ENCODE measurements at regions not wholly inside any gene's neighbourhood (a gene's known extent, or its start where the extent isn't known, plus 50 kb on each side); places are given as distances from the start of the nearest gene placed in this dataset.
"Not testable (repeated sequence)": the region's sequence is repeated elsewhere in the genome, so short reads cannot be mapped to it uniquely, and the experiment has no call there.

- Histone ChIP-seq H2AFZ (ENCODE audit: low read depth, low read length) (no peak overlapping the region), H3K9ac (ENCODE audit: low read length) (no peak overlapping the region), H3K4me3 (ENCODE audit: insufficient read depth in 1 of 2, low read depth in 1 of 2, low read length in 2 of 2) (no peak overlapping the region), H2BK120ac (ENCODE audit: low read depth, low read length) (no peak overlapping the region), H3K4me1 (ENCODE audit: control insufficient read depth, insufficient read depth, low read depth, low read length) (no peaks in the 10 kb centered on the region), H3K27me3 (ENCODE audit: control insufficient read depth in 1 of 2, insufficient read depth in 1 of 2, low read length in 2 of 2) (no peaks in the 10 kb centered on the region), H3K23ac (ENCODE audit: low read length in 2 of 2) (no peak overlapping the region), H3K36me3 (ENCODE audit: control insufficient read depth in 1 of 2, insufficient read depth in 2 of 2, low read depth in 1 of 2, low read length in 2 of 2) (no peaks in the 10 kb centered on the region), H2AK5ac (ENCODE audit: low read length, severe bottlenecking) (no peak overlapping the region), H3K4ac (ENCODE audit: low read depth in 1 of 2, low read length in 2 of 2) (no peak overlapping the region), H3K18ac (ENCODE audit: low read depth in 1 of 2, low read length in 2 of 2) (no peak overlapping the region), H3K79me1 (replicated peaks; ENCODE audit: low read length, poor library complexity, severe bottlenecking) (no peaks in the 10 kb centered on the region), H3K27ac (ENCODE audit: low read length, poor library complexity, severe bottlenecking) (no peak overlapping the region), H4K8ac (ENCODE audit: low read length) (no peak overlapping the region), H3K14ac (ENCODE audit: low read length in 2 of 2) (no peak overlapping the region), H2BK12ac (ENCODE audit: low read length in 2 of 2) (no peak overlapping the region), H4K91ac (ENCODE audit: low read length) (no peak overlapping the region), H2BK5ac (ENCODE audit: low read depth, low read length, poor library complexity, severe bottlenecking) (no peak overlapping the region), H3K4me2 (ENCODE audit: low read length, poor library complexity, severe bottlenecking) (no peak overlapping the region), H3K9me3 (ENCODE audit: control insufficient read depth, low read length) (no peaks in the 10 kb centered on the region), H2BK15ac (ENCODE audit: low read depth, poor library complexity, severe bottlenecking) (no peak overlapping the region)
- WGBS = 81% methylated on average over 1 of the region's 1 CpG
- DNase-seq = no peak
Observed at GRCh38 chr4:116544946-116545345, 540.4 kb downstream of the TRAM1L1 start.

GRCh38 chr4:116539744-116540143, 545.6 kb downstream of the TRAM1L1 start:
- no peaks in the 10 kb centered on the region for H3K27me3 ChIP-seq (ENCODE audit: control insufficient read depth in 1 of 2, insufficient read depth in 1 of 2, low read length in 2 of 2)
- 100% methylated on average over 1 of the region's 3 CpGs for WGBS
- H2AFZ ChIP-seq (ENCODE audit: low read depth, low read length) = no peak overlapping the region
- no peaks in the 10 kb centered on the region for H3K9me3 ChIP-seq (ENCODE audit: control insufficient read depth, low read length)
- no peak for DNase-seq
- H3K4me3 ChIP-seq (ENCODE audit: insufficient read depth in 1 of 2, low read depth in 1 of 2, low read length in 2 of 2) = no peak overlapping the region
- H3K4me2 ChIP-seq (ENCODE audit: low read length, poor library complexity, severe bottlenecking) = no peak overlapping the region
- H2BK120ac ChIP-seq (ENCODE audit: low read depth, low read length) = no peak overlapping the region
- H3K4me1 ChIP-seq (ENCODE audit: control insufficient read depth, insufficient read depth, low read depth, low read length) = no peaks in the 10 kb centered on the region
- H3K79me1 ChIP-seq (replicated peaks; ENCODE audit: low read length, poor library complexity, severe bottlenecking) = no peaks in the 10 kb centered on the region
- no peak overlapping the region for H3K27ac ChIP-seq (ENCODE audit: low read length, poor library complexity, severe bottlenecking)
- no peak overlapping the region for H4K8ac ChIP-seq (ENCODE audit: low read length)
- H2BK15ac ChIP-seq (ENCODE audit: low read depth, poor library complexity, severe bottlenecking) = no peak overlapping the region
- H3K18ac ChIP-seq (ENCODE audit: low read depth in 1 of 2, low read length in 2 of 2) = no peak overlapping the region
- H2AK5ac ChIP-seq (ENCODE audit: low read length, severe bottlenecking) = no peak overlapping the region
- H2BK5ac ChIP-seq (ENCODE audit: low read depth, low read length, poor library complexity, severe bottlenecking) = no peak overlapping the region
- H4K91ac ChIP-seq (ENCODE audit: low read length) = no peak overlapping the region
- H3K4ac ChIP-seq (ENCODE audit: low read depth in 1 of 2, low read length in 2 of 2) = no peak overlapping the region
- no peak overlapping the region for H3K14ac ChIP-seq (ENCODE audit: low read length in 2 of 2)
- H3K23ac ChIP-seq (ENCODE audit: low read length in 2 of 2) = no peak overlapping the region
- no peaks in the 10 kb centered on the region for H3K36me3 ChIP-seq (ENCODE audit: control insufficient read depth in 1 of 2, insufficient read depth in 2 of 2, low read depth in 1 of 2, low read length in 2 of 2)
- H3K9ac ChIP-seq (ENCODE audit: low read length) = no peak overlapping the region
- no peak overlapping the region for H2BK12ac ChIP-seq (ENCODE audit: low read length in 2 of 2)

GRCh38 chr4:116537828-116538227, 547.5 kb downstream of the TRAM1L1 start:
- Histone ChIP-seq H2BK120ac (ENCODE audit: low read depth, low read length) (no peak overlapping the region), H2BK5ac (ENCODE audit: low read depth, low read length, poor library complexity, severe bottlenecking) (no peak overlapping the region), H3K4me1 (ENCODE audit: control insufficient read depth, insufficient read depth, low read depth, low read length) (no peaks in the 10 kb centered on the region), H3K36me3 (ENCODE audit: control insufficient read depth in 1 of 2, insufficient read depth in 2 of 2, low read depth in 1 of 2, low read length in 2 of 2) (no peaks in the 10 kb centered on the region), H3K4me2 (ENCODE audit: low read length, poor library complexity, severe bottlenecking) (no peak overlapping the region), H2AFZ (ENCODE audit: low read depth, low read length) (no peak overlapping the region), H3K27me3 (ENCODE audit: control insufficient read depth in 1 of 2, insufficient read depth in 1 of 2, low read length in 2 of 2) (no peaks in the 10 kb centered on the region), H2BK15ac (ENCODE audit: low read depth, poor library complexity, severe bottlenecking) (no peak overlapping the region), H3K79me1 (replicated peaks; ENCODE audit: low read length, poor library complexity, severe bottlenecking) (no peaks in the 10 kb centered on the region), H3K9ac (ENCODE audit: low read length) (no peak overlapping the region), H3K4ac (ENCODE audit: low read depth in 1 of 2, low read length in 2 of 2) (no peak overlapping the region), H3K4me3 (ENCODE audit: insufficient read depth in 1 of 2, low read depth in 1 of 2, low read length in 2 of 2) (no peak overlapping the region), H3K9me3 (ENCODE audit: control insufficient read depth, low read length) (no peaks in the 10 kb centered on the region), H3K27ac (ENCODE audit: low read length, poor library complexity, severe bottlenecking) (no peak overlapping the region), H4K91ac (ENCODE audit: low read length) (no peak overlapping the region), H3K18ac (ENCODE audit: low read depth in 1 of 2, low read length in 2 of 2) (no peak overlapping the region), H3K23ac (ENCODE audit: low read length in 2 of 2) (no peak overlapping the region), H3K14ac (ENCODE audit: low read length in 2 of 2) (no peak overlapping the region), H4K8ac (ENCODE audit: low read length) (no peak overlapping the region), H2AK5ac (ENCODE audit: low read length, severe bottlenecking) (no peak overlapping the region), H2BK12ac (ENCODE audit: low read length in 2 of 2) (no peak overlapping the region)
- DNase-seq = no peak

- H3K79me1 ChIP-seq (replicated peaks; ENCODE audit: low read length, poor library complexity, severe bottlenecking); H3K9me3 ChIP-seq (ENCODE audit: control insufficient read depth, low read length): not testable (repeated sequence)
Observed at GRCh38 chr4:116536024-116536423, 549.4 kb downstream of the TRAM1L1 start.

More at GRCh38 chr4:116536024-116536423, 549.4 kb downstream of the TRAM1L1 start:
- not testable (repeated sequence) for H4K8ac ChIP-seq (ENCODE audit: low read length); H2AK5ac ChIP-seq (ENCODE audit: low read length, severe bottlenecking); H3K27ac ChIP-seq (ENCODE audit: low read length, poor library complexity, severe bottlenecking); H2BK120ac ChIP-seq (ENCODE audit: low read depth, low read length); H3K4me1 ChIP-seq (ENCODE audit: control insufficient read depth, insufficient read depth, low read depth, low read length); H3K18ac ChIP-seq (ENCODE audit: low read depth in 1 of 2, low read length in 2 of 2); DNase-seq; H3K9ac ChIP-seq (ENCODE audit: low read length); H3K36me3 ChIP-seq (ENCODE audit: control insufficient read depth in 1 of 2, insufficient read depth in 2 of 2, low read depth in 1 of 2, low read length in 2 of 2); H3K4me3 ChIP-seq (ENCODE audit: insufficient read depth in 1 of 2, low read depth in 1 of 2, low read length in 2 of 2); H2BK5ac ChIP-seq (ENCODE audit: low read depth, low read length, poor library complexity, severe bottlenecking); H2BK12ac ChIP-seq (ENCODE audit: low read length in 2 of 2); H3K27me3 ChIP-seq (ENCODE audit: control insufficient read depth in 1 of 2, insufficient read depth in 1 of 2, low read length in 2 of 2); H3K14ac ChIP-seq (ENCODE audit: low read length in 2 of 2); H3K23ac ChIP-seq (ENCODE audit: low read length in 2 of 2); H4K91ac ChIP-seq (ENCODE audit: low read length); H2BK15ac ChIP-seq (ENCODE audit: low read depth, poor library complexity, severe bottlenecking); H3K4ac ChIP-seq (ENCODE audit: low read depth in 1 of 2, low read length in 2 of 2); H2AFZ ChIP-seq (ENCODE audit: low read depth, low read length); H3K4me2 ChIP-seq (ENCODE audit: low read length, poor library complexity, severe bottlenecking)
- WGBS = 98% methylated on average over 3 of the region's 6 CpGs
